ENCODE measurements at regions not wholly inside any gene's neighbourhood (a gene's known extent, or its start where the extent isn't known, plus 50 kb on each side); places are given as distances from the start of the nearest gene placed in this dataset.

- Histone ChIP-seq H4K91ac (ENCODE audit: insufficient read depth, low read depth, low read length) (no peak overlapping the region), H3K27me3 (ENCODE audit: control insufficient read depth, insufficient read depth, low read length) (no peaks in the 10 kb centered on the region), H3K36me3 (ENCODE audit: control insufficient read depth, insufficient read depth, low read length) (no peaks in the 10 kb centered on the region), H4K20me1 (ENCODE audit: insufficient read depth, low read length) (no peaks in the 10 kb centered on the region), H3K79me1 (ENCODE audit: low read depth in 1 of 2, low read length in 2 of 2) (no peaks in the 10 kb centered on the region), H3K4me1 (ENCODE audit: control insufficient read depth, insufficient read depth, low read length) (no peaks in the 10 kb centered on the region), H4K8ac (ENCODE audit: low read depth in 2 of 2, low read length in 2 of 2) (no peak overlapping the region), H3K14ac (replicated peaks; ENCODE audit: low read depth, low read length) (no peak overlapping the region), H3K18ac (ENCODE audit: low read depth, low read length) (no peak overlapping the region), H3K23ac (ENCODE audit: low read depth, low read length) (no peak overlapping the region), H3K4me2 (ENCODE audit: low read depth, low read length) (no peak overlapping the region), H3K56ac (ENCODE audit: extremely low read depth, insufficient read depth, low read length) (no peak overlapping the region), H3K27ac (ENCODE audit: insufficient read depth, low read length) (no peak overlapping the region), H3K9ac (ENCODE audit: low read depth, low read length) (no peak overlapping the region), H2AK5ac (ENCODE audit: low read depth, low read length) (no peak overlapping the region), H3K4me3 (ENCODE audit: insufficient read depth, low read depth, low read length) (no peak overlapping the region), H3K4ac (ENCODE audit: low read depth, low read length) (no peak overlapping the region), H2BK120ac (ENCODE audit: low read depth, low read length) (no peak overlapping the region), H2AFZ (replicated peaks; ENCODE audit: low read length, poor library complexity) (no peak overlapping the region), H2BK5ac (ENCODE audit: low read depth, low read length, poor library complexity, severe bottlenecking) (no peak overlapping the region), H2BK15ac (ENCODE audit: low read depth, low read length) (no peak overlapping the region), H2BK20ac (ENCODE audit: low read depth, low read length) (no peak overlapping the region), H2AK9ac (replicated peaks; ENCODE audit: low read depth, low read length, poor library complexity) (no peak overlapping the region), H3K9me1 (ENCODE audit: insufficient read depth, low read length) (no peaks in the 10 kb centered on the region), H4K5ac (ENCODE audit: low read depth, low read length) (no peak overlapping the region), H3K9me3 (ENCODE audit: control insufficient read depth, insufficient read depth, low read length) (peaks cover 10% of the 10 kb centered on the region; the same call in 1 of the 2 replicates)
- intact Hi-C loops (cut with micrococcal nuclease) (no loop called here), in situ Hi-C loops (cut with MboI; ENCODE audit: low sequenced_read_pairs) (no loop called here), dilution Hi-C loops (cut with HindIII; ENCODE audit: low sequenced_read_pairs, unreplicated experiment) (no loop called here)
- TF ChIP-seq RFX5 (IDR thresholded peaks at IDR 0.05; ENCODE audit: low read depth, low read length) (no peak), POLR2A (IDR thresholded peaks at IDR 0.05; ENCODE audit: low read depth, low read length) (no peak), USF2 (IDR thresholded peaks at IDR 0.05; ENCODE audit: low read depth, low read length) (no peak), ELK1 (IDR thresholded peaks at IDR 0.05; ENCODE audit: borderline replicate concordance, low read depth, low read length) (no peak), MAFK (IDR thresholded peaks at IDR 0.05; ENCODE audit: low read depth, low read length) (no peak), NFE2L2 (IDR thresholded peaks at IDR 0.05; ENCODE audit: low read depth, low read length) (no peak), CTCF (conservative IDR thresholded peaks at IDR 0.05; ENCODE audit: low read depth, low read length) (no peak), RCOR1 (IDR thresholded peaks at IDR 0.05; ENCODE audit: insufficient replicate concordance, low read length) (no peak), RAD21 (IDR thresholded peaks at IDR 0.05; ENCODE audit: low read length) (no peak), BHLHE40 (IDR thresholded peaks at IDR 0.05; ENCODE audit: low read depth, low read length) (no peak), MXI1 (IDR thresholded peaks at IDR 0.05; ENCODE audit: borderline replicate concordance, low read depth, low read length) (no peak), FOS (IDR thresholded peaks at IDR 0.05; ENCODE audit: low read depth, low read length) (no peak), SMC3 (IDR thresholded peaks at IDR 0.05; ENCODE audit: low read depth, low read length) (no peak)
- ChIA-PET POLR2A (ENCODE audit: unreplicated experiment) (no interaction called here), CTCF (no interaction called here)
- BruUV-seq (replicated peaks) = no TSS peak
- 0% methylated on average over 1 of the region's 3 CpGs; no CpG with 5 or more reads in 1 of the 2 experiments for WGBS, 2 experiments (ENCODE audit: extremely low coverage in 2 of 2, insufficient read length in 1 of 2)
- no peak for DNase-seq
- ATAC-seq (ENCODE audit: low read depth) = no peak
Observed at GRCh38 chr16:52383640-52384292, 163.2 kb downstream of the TOX3 start.

All from IMR-90 (cell line).